ENCODE measurements at regions not wholly inside any gene's neighbourhood (a gene's known extent, or its start where the extent isn't known, plus 50 kb on each side); places are given as distances from the start of the nearest gene placed in this dataset.

DNA sequence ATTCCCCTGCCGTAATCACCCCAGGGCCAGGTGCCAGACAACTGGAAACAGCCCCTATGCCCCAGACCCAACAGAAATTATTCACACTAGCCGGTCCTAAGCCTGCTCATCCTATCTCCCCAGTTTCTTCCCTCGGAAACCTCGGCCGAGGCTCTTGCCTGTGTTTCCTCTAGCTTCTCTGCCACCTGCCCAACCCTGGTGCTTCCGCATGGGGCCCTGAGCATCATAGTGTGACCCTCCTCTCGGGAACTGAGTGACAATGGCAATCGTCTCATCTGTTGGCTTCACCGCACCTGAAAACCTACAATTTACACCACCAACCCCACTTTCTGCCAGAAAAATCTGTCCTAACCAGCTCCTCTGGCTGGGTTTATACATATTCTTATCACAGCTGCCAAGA lies 257.3 kb downstream of the SOD2 start:
- no peaks in the 10 kb centered on the region for H3K4me1 ChIP-seq
- H3K36me3 ChIP-seq, result no peaks in the 10 kb centered on the region
- no peak overlapping the region for H3K4me3 ChIP-seq
- no peak overlapping the region for H3K27ac ChIP-seq
- no peaks in the 10 kb centered on the region for H3K27me3 ChIP-seq
- TF ChIP-seq, protein P1, sequence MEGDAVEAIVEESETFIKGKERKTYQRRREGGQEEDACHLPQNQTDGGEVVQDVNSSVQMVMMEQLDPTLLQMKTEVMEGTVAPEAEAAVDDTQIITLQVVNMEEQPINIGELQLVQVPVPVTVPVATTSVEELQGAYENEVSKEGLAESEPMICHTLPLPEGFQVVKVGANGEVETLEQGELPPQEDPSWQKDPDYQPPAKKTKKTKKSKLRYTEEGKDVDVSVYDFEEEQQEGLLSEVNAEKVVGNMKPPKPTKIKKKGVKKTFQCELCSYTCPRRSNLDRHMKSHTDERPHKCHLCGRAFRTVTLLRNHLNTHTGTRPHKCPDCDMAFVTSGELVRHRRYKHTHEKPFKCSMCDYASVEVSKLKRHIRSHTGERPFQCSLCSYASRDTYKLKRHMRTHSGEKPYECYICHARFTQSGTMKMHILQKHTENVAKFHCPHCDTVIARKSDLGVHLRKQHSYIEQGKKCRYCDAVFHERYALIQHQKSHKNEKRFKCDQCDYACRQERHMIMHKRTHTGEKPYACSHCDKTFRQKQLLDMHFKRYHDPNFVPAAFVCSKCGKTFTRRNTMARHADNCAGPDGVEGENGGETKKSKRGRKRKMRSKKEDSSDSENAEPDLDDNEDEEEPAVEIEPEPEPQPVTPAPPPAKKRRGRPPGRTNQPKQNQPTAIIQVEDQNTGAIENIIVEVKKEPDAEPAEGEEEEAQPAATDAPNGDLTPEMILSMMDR (IDR thresholded peaks at IDR 0.05), result no peak
- no peak for TF ChIP-seq POLR2A (IDR thresholded peaks at IDR 0.05)
- no peak for DNase-seq
- intact Hi-C loops (cut with DNase I; ENCODE audit: low total_unique reads), result no loop called here
- H3K9me3 ChIP-seq, result peaks cover 0 to 4% of the 10 kb centered on the region in 2 donors

DNA sequence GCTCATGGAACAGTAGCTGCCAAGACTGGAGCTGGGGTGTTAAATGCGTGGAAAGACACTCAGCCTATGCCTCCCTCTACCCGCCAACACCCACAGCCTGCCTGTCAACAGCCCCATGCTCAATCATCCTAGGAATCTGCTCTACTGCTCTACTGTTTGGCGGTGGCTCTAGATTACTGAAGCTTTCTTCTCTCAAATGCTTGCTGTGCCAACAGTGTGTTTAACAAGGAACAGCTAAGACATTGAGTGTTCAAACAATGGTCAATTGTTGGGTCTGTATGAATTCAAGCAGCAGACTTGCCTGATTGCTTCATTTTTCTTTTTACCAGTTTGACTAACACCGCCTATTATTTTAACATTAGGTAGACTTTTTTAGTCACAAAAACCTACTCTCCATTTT lies 258.6 kb downstream of the SOD2 start:
- intact Hi-C loops (cut with DNase I; ENCODE audit: low total_unique reads), result no loop called here
- H3K27me3 ChIP-seq, result no peaks in the 10 kb centered on the region
- H3K4me1 ChIP-seq, result no peaks in the 10 kb centered on the region
- DNase-seq, result no peak
- H3K36me3 ChIP-seq, result no peaks in the 10 kb centered on the region
- TF ChIP-seq POLR2A (IDR thresholded peaks at IDR 0.05), result no peak
- TF ChIP-seq, protein P1 (IDR thresholded peaks at IDR 0.05), result no peak
- H3K4me3 ChIP-seq, result no peak overlapping the region
- peaks cover 0 to 4% of the 10 kb centered on the region in 2 donors for H3K9me3 ChIP-seq
- no peak overlapping the region for H3K27ac ChIP-seq

DNA sequence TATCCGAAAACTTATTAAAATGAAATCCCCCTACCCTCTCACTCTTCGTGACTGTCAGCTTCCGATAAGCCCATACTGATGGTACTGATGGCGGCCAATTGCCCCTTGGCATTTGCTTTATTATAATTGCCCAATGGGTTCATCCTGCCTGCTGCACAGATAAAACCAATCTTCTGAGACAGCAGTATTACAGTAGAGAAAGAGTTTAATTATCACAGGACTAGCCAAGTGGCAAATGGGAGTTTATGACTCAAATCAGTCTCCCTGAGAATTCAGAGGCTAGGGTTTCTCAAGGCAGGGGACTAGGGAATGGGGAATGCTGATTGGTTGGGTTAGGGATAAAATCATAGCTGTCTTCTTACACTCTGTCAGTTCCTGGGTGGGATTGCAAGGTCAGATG lies 259.5 kb downstream of the SOD2 start:
- H3K27me3 ChIP-seq, result no peaks in the 10 kb centered on the region
- TF ChIP-seq, protein P1 (IDR thresholded peaks at IDR 0.05), result no peak
- TF ChIP-seq POLR2A (IDR thresholded peaks at IDR 0.05), result no peak
- no peak overlapping the region for H3K27ac ChIP-seq
- no peak for DNase-seq
- no peaks in the 10 kb centered on the region for H3K36me3 ChIP-seq
- H3K9me3 ChIP-seq, result peaks cover 0 to 4% of the 10 kb centered on the region in 2 donors
- H3K4me1 ChIP-seq, result no peaks in the 10 kb centered on the region
- no peak overlapping the region for H3K4me3 ChIP-seq
- intact Hi-C loops (cut with DNase I; ENCODE audit: low total_unique reads), result no loop called here

DNA sequence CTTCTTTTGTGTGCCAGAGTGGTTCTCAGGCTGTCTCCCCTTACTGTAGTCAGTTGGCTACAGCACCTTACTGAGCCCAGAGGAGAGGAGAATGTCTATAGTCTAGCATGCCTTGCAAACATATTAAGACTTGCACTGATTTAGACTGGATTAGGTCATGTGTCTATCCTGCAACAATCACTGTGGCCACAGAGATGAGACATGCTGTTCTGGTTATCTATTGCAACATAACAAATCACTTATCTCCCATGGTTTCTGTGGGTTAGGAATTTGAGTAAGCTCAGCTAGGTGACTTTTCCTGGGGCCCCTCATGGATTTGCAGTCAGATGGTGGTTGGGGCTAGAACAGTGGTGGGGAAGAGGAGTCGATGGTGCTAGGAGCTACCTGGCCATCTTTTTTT lies 261.3 kb downstream of the SOD2 start:
- no peak for DNase-seq
- Histone ChIP-seq H3K27me3 (no peaks in the 10 kb centered on the region), H3K4me3 (no peak overlapping the region), H3K36me3 (no peaks in the 10 kb centered on the region), H3K9me3 (peaks cover 0 to 4% of the 10 kb centered on the region in 2 donors), H3K4me1 (no peaks in the 10 kb centered on the region), H3K27ac (no peak overlapping the region)
- TF ChIP-seq POLR2A (IDR thresholded peaks at IDR 0.05), result no peak
- TF ChIP-seq, protein P1 (IDR thresholded peaks at IDR 0.05), result no peak
- intact Hi-C loops (cut with DNase I; ENCODE audit: low total_unique reads), result no loop called here

DNA sequence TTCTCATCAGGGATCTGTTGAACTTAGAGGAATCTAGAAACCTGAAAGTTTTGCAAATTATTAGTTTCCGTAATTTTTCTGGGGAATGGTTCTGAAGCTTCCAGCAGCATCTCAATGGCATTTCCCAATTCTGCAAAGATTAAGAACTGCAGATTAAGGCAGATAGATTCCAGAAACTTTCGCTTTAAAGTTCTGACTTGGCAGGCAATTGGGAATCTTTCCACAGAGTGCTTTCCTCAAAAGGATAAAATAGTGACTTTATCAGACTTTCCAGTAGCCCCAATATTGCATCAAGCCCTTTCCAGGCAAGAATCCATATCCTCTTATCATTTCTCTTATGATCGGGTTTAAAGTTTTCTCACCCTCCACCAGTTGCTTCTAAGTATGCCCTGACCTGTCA lies 261.1 kb downstream of the FNDC1 start:
- intact Hi-C loops (cut with DNase I; ENCODE audit: low total_unique reads), result no loop called here

More for the DNA sequence above, 261.1 kb downstream of the FNDC1 start:
- H3K9me3 ChIP-seq, result peaks cover 0 to 4% of the 10 kb centered on the region in 2 donors
- H3K27ac ChIP-seq, result no peak overlapping the region
- no peak overlapping the region for H3K4me3 ChIP-seq
- no peaks in the 10 kb centered on the region for H3K27me3 ChIP-seq
- no peaks in the 10 kb centered on the region for H3K36me3 ChIP-seq
- no peak for TF ChIP-seq POLR2A (IDR thresholded peaks at IDR 0.05)
- TF ChIP-seq, protein P1 (IDR thresholded peaks at IDR 0.05), result no peak
- H3K4me1 ChIP-seq, result no peaks in the 10 kb centered on the region
- DNase-seq, result no peak
